HEK293T (cell line): ENCODE measurements at regions not wholly inside any gene's neighbourhood (a gene's known extent, or its start where the extent isn't known, plus 50 kb on each side); places are given as distances from the start of the nearest gene placed in this dataset.

Experiments used
- ELF4 ChIP-seq: fragments of 450-650 bp; IDR thresholded peaks from 2 replicates; pipeline ENCODE4 v1.6.1; 2017; ENCODE audit warnings: antibody characterized with exemption
- HDGF ChIP-seq: fragments of 450-650 bp; IDR thresholded peaks from 2 replicates; pipeline ENCODE4 v1.6.1; 2017; ENCODE audit warnings: antibody characterized with exemption, borderline replicate concordance
- PKNOX1 ChIP-seq: fragments of 450-650 bp; IDR thresholded peaks from 2 replicates; pipeline ENCODE4 v1.6.1; 2016

GRCh38 chr4:12499693-12500092, 984.4 kb downstream of the RAB28 start:
- TF ChIP-seq HDGF (no peak), PKNOX1 (no peak), ELF4 (no peak)
